ENCODE measurements at regions not wholly inside any gene's neighbourhood (a gene's known extent, or its start where the extent isn't known, plus 50 kb on each side); places are given as distances from the start of the nearest gene placed in this dataset.

DNA sequence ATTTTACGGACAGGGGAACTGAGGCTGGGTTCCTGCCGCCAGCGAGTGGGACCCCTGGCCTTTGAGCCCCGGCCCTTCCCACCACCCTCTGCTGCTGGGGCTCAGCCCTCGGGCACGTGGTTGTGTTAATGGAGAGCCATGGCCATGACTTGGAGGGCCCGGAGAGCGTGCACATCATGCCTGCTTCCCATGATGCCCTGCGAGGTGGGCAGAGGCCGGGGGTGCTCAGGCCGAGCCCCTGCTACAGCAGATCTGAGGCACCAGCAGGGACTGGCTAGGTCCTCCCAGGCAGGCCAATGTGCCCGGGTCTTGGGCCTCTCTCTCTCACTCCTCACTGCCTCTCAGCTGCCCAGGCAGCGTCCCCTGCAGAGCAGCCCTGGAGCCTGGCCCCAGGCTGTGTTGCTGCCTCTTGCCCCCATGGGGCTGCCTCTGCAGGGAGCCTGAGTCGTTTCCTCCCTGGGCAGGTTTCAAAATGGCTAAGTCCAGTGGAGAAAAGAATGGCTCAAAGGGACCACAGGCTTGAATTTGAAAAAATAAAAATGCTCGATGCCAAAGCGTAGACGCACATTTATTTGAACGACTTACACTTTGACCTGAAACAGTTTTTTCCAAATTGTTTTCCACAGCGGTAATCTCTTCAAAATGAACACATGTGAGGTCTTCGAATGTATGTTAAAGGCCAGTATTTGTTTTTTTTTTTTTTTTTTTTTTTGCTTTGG lies 72.6 kb upstream of the CLDN5 start:
- intact Hi-C loops (cut with DNase I), result no loop called here
- DNase-seq (no peak), ATAC-seq (no peak)
- Histone ChIP-seq H3K27me3 (peaks cover 0 to 4% (median 0%) of the 10 kb centered on the region in 9 donors), H3K36me3 (no peaks in the 10 kb centered on the region), H3K9me3 (no peaks in the 10 kb centered on the region), H3K4me3 (no peak overlapping the region), H3K4me1 (peaks cover 0 to 19% (median 1%) of the 10 kb centered on the region in 12 donors), H3K27ac (peak overlapping the region in 1 of 12 donors; percentile 71)
- WGBS, 4 donors, result 76 to 80% (median 78%) methylated on average over 10 to 20 of the region's 20 CpGs
- TF ChIP-seq CTCF (IDR thresholded peaks at IDR 0.05), result no peak
- no peak for TF ChIP-seq POLR2A (IDR thresholded peaks at IDR 0.05)

GRCh38 chr22:19597399-19597735 lies 73.2 kb upstream of the CLDN5 start:
- H3K27me3 ChIP-seq, result peaks cover 0 to 4% (median 0%) of the 10 kb centered on the region in 9 donors
- no peaks in the 10 kb centered on the region for H3K9me3 ChIP-seq
- intact Hi-C loops (cut with DNase I), result no loop called here
- H3K36me3 ChIP-seq, result no peaks in the 10 kb centered on the region
- no peak for DNase-seq
- peak in 1 of 4 donors; percentile 42 for ATAC-seq
- H3K4me3 ChIP-seq, result no peak overlapping the region
- WGBS, 4 donors, result 68 to 75% (median 70%) methylated on average over 7 of the region's 7 CpGs
- peak overlapping the region in 1 of 12 donors; percentile 11 for H3K27ac ChIP-seq
- peaks cover 0 to 19% (median 0%) of the 10 kb centered on the region in 12 donors for H3K4me1 ChIP-seq
- TF ChIP-seq CTCF (IDR thresholded peaks at IDR 0.05) (no peak), POLR2A (IDR thresholded peaks at IDR 0.05) (no peak)

GRCh38 chr22:19598054-19598855 lies 74.0 kb upstream of the CLDN5 start:
- Histone ChIP-seq H3K4me3 (no peak overlapping the region), H3K27ac (peak overlapping the region in 1 of 12 donors; percentile 11), H3K4me1 (peaks cover 0 to 19% (median 0%) of the 10 kb centered on the region in 12 donors), H3K36me3 (no peaks in the 10 kb centered on the region), H3K9me3 (no peaks in the 10 kb centered on the region), H3K27me3 (peaks cover 0 to 4% (median 0%) of the 10 kb centered on the region in 9 donors)
- ATAC-seq (peak in 1 of 4 donors; percentile 62), DNase-seq (no peak)
- intact Hi-C loops (cut with DNase I), result no loop called here
- WGBS, 4 donors, result 60 to 69% (median 66%) methylated on average over 6 to 10 of the region's 10 CpGs
- TF ChIP-seq POLR2A (IDR thresholded peaks at IDR 0.05) (no peak), CTCF (IDR thresholded peaks at IDR 0.05) (no peak)

GRCh38 chr22:19599004-19599403 lies 74.8 kb upstream of the CLDN5 start:
- Histone ChIP-seq H3K27ac (no peak overlapping the region), H3K9me3 (no peaks in the 10 kb centered on the region), H3K4me1 (peaks cover 0 to 19% (median 0%) of the 10 kb centered on the region in 12 donors), H3K36me3 (no peaks in the 10 kb centered on the region), H3K27me3 (peaks cover 0 to 4% (median 0%) of the 10 kb centered on the region in 9 donors), H3K4me3 (no peak overlapping the region)
- intact Hi-C loops (cut with DNase I), result no loop called here
- 90 to 95% (median 94%) methylated on average over 5 of the region's 5 CpGs for WGBS, 4 donors
- no peak for DNase-seq
- ATAC-seq, result no peak
- TF ChIP-seq CTCF (IDR thresholded peaks at IDR 0.05), result no peak
- TF ChIP-seq POLR2A (IDR thresholded peaks at IDR 0.05), result no peak
